Stomach (tissue), 4 donors: ENCODE measurements at regions not wholly inside any gene's neighbourhood (a gene's known extent, or its start where the extent isn't known, plus 50 kb on each side); places are given as distances from the start of the nearest gene placed in this dataset.

ENCODE experiments used
- CTCF ChIP-seq, 7 experiments: fragments of 450-650 bp in 4 of 7; fragments of 200-600 bp in 3 of 7; sonication (generic) in 3 of 7; IDR thresholded peaks; one replicate each; pipeline ENCODE4 v1.5.1; 2016 to 2019; ENCODE audit warnings: antibody characterized with exemption in 7 of 7, control low read depth in 2 of 7, mild to moderate bottlenecking in 1 of 7
- POLR2A ChIP-seq, 4 donors: fragments of 450-650 bp; IDR thresholded peaks; one replicate each; pipeline ENCODE4 v1.6.1; 2016; ENCODE audit warnings: antibody characterized with exemption in 4 of 4, control low read depth in 2 of 4, mild to moderate bottlenecking in 1 of 4, moderate library complexity in 1 of 4

GRCh38 chr1:181179987-181180365 is 91.5 kb downstream of the IER5 start:
- TF ChIP-seq POLR2A (IDR thresholded peaks at IDR 0.05), result no peak
- no peak for TF ChIP-seq CTCF (IDR thresholded peaks at IDR 0.05)
